Bronchial epithelial cell (primary cell): ENCODE measurements at regions not wholly inside any gene's neighbourhood (a gene's known extent, or its start where the extent isn't known, plus 50 kb on each side); places are given as distances from the start of the nearest gene placed in this dataset.
A peak's percentile ranks its signal among the peaks of the same experiment; 100 is the strongest.

Experiments
- DNase-seq: peaks from one replicate; pipeline ENCODE4 v3.0.0-alpha.2; 2010; ENCODE audit warnings: low read depth
- FAIRE-seq: peaks from 2 replicates; lab custom pipeline; 2011; peaks lifted over from hg19 to GRCh38; lab: Jason Lieb, UNC
- H3K27me3 ChIP-seq: 2 replicates; pipeline ENCODE4 v1.5.1; 2011; ENCODE audit warnings: low read length; ENCODE audit not compliant: control insufficient read depth, insufficient read depth
- H3K36me3 ChIP-seq: 2 replicates; pipeline ENCODE4 v1.5.1; 2011; ENCODE audit warnings: low read length; ENCODE audit not compliant: control insufficient read depth, insufficient read depth
- H3K4me3 ChIP-seq: 2 replicates; pipeline ENCODE4 v1.5.1; 2011; ENCODE audit warnings: mild to moderate bottlenecking, low read depth, low read length, control low read depth
- CTCF ChIP-seq: IDR thresholded peaks from 2 replicates; pipeline ENCODE4 v1.5.1; 2011; ENCODE audit warnings: mild to moderate bottlenecking, moderate library complexity, low read length, control low read depth, inconsistent platforms; ENCODE audit not compliant: insufficient read depth, severe bottlenecking

- Histone ChIP-seq H3K4me3 (no peak overlapping the region), H3K36me3 (no peaks in the 10 kb centered on the region), H3K27me3 (no peaks in the 10 kb centered on the region)
- DNase-seq: no peak
- no peak for TF ChIP-seq CTCF
- no peak for FAIRE-seq
Measured at GRCh38 chr3:94259291-94259690, 196.4 kb downstream of the NSUN3 start.

- FAIRE-seq: no peak
- no peak for TF ChIP-seq CTCF
- DNase-seq: no peak
Measured at GRCh38 chr3:94269763-94270162, 206.9 kb downstream of the NSUN3 start.

GRCh38 chr3:94272016-94272415, 209.2 kb downstream of the NSUN3 start:
- no peaks in the 10 kb centered on the region for H3K36me3 ChIP-seq
- FAIRE-seq: no peak
- no peak overlapping the region for H3K4me3 ChIP-seq
- H3K27me3 ChIP-seq: no peaks in the 10 kb centered on the region
- DNase-seq: no peak
- TF ChIP-seq CTCF: no peak

More at GRCh38 chr3:94269763-94270162, 206.9 kb downstream of the NSUN3 start:
- H3K27me3 ChIP-seq: no peaks in the 10 kb centered on the region
- H3K4me3 ChIP-seq: no peak overlapping the region
- H3K36me3 ChIP-seq: no peaks in the 10 kb centered on the region

- TF ChIP-seq CTCF: no peak
- Histone ChIP-seq H3K27me3 (no peaks in the 10 kb centered on the region), H3K36me3 (no peaks in the 10 kb centered on the region), H3K4me3 (no peak overlapping the region)
- FAIRE-seq: no peak
- DNase-seq: no peak
Measured at GRCh38 chr3:94280958-94281357, 218.1 kb downstream of the NSUN3 start.

GRCh38 chr3:94285872-94286271, 223.0 kb downstream of the NSUN3 start:
- peak; percentile 24 for TF ChIP-seq CTCF
- DNase-seq (peak; percentile 33), FAIRE-seq (no peak)
- Histone ChIP-seq H3K36me3 (no peaks in the 10 kb centered on the region), H3K4me3 (no peak overlapping the region), H3K27me3 (no peaks in the 10 kb centered on the region)

- no peak for TF ChIP-seq CTCF
- DNase-seq (no peak), FAIRE-seq (no peak)
- no peaks in the 10 kb centered on the region for H3K27me3 ChIP-seq
- H3K4me3 ChIP-seq: no peak overlapping the region
- H3K36me3 ChIP-seq: no peaks in the 10 kb centered on the region
Measured at GRCh38 chr3:94291686-94292085, 228.8 kb downstream of the NSUN3 start.
